Central memory CD8-positive, alpha-beta T cell (primary cell): ENCODE measurements at regions not wholly inside any gene's neighbourhood (a gene's known extent, or its start where the extent isn't known, plus 50 kb on each side); places are given as distances from the start of the nearest gene placed in this dataset.

Source experiments
- ATAC-seq: fragments of 150-1000 bp; cut with Tn5 transposase; replicated peaks from 2 replicates; pipeline ENCODE4 v1.10.0; 2022; ENCODE audit warnings: mild to moderate bottlenecking, moderate FRiP score, moderate number of reproducible peaks; ENCODE audit not compliant: poor library complexity, severe bottlenecking; ENCODE audit errors: extremely low read depth
- DNase-seq, 2 donors: peaks; one replicate each; pipeline ENCODE4 v3.0.0; 2021; ENCODE audit warnings: low spot score in 2 of 2
- H3K27ac Mint-ChIP-seq: one replicate; pipeline ENCODE4 v1.8.0; 2022; ENCODE audit warnings: low read depth, mild to moderate bottlenecking, moderate library complexity, mixed read lengths
- H3K27me3 Mint-ChIP-seq: one replicate; pipeline ENCODE4 v1.8.0; 2022; ENCODE audit warnings: mixed read lengths
- H3K36me3 Mint-ChIP-seq: one replicate; pipeline ENCODE4 v1.8.0; 2022; ENCODE audit warnings: mild to moderate bottlenecking, moderate library complexity, mixed read lengths; ENCODE audit not compliant: insufficient read depth
- H3K4me1 Mint-ChIP-seq: one replicate; pipeline ENCODE4 v1.8.0; 2022; ENCODE audit warnings: mixed read lengths
- H3K4me3 Mint-ChIP-seq: one replicate; pipeline ENCODE4 v1.8.0; 2022; ENCODE audit warnings: mild to moderate bottlenecking, moderate library complexity, mixed read lengths
- H3K9me3 Mint-ChIP-seq: one replicate; pipeline ENCODE4 v1.8.0; 2022; ENCODE audit warnings: mixed read lengths

GRCh38 chr6:104182811-104183210, 676.9 kb downstream of the HACE1 start:
- peaks cover 2% of the 10 kb centered on the region for H3K36me3 Mint-ChIP-seq
- no peaks in the 10 kb centered on the region for H3K4me1 Mint-ChIP-seq
- no peak overlapping the region for H3K27ac Mint-ChIP-seq
- H3K4me3 Mint-ChIP-seq = no peak overlapping the region
- H3K9me3 Mint-ChIP-seq = peaks cover 28% of the 10 kb centered on the region
- no peaks in the 10 kb centered on the region for H3K27me3 Mint-ChIP-seq
- ATAC-seq (no peak), DNase-seq (no peak)

- ATAC-seq (no peak), DNase-seq (no peak)
- no peaks in the 10 kb centered on the region for H3K27me3 Mint-ChIP-seq
- no peaks in the 10 kb centered on the region for H3K4me1 Mint-ChIP-seq
- H3K9me3 Mint-ChIP-seq = peaks cover 11% of the 10 kb centered on the region
- H3K27ac Mint-ChIP-seq = no peak overlapping the region
- H3K4me3 Mint-ChIP-seq = no peak overlapping the region
- no peaks in the 10 kb centered on the region for H3K36me3 Mint-ChIP-seq
These were observed 686.1 kb downstream of the HACE1 start for GRCh38 chr6:104173668-104174067.

GRCh38 chr6:104170401-104170800, 689.3 kb downstream of the HACE1 start:
- Mint-ChIP-seq H3K27ac (no peak overlapping the region), H3K9me3 (peaks cover 12% of the 10 kb centered on the region)
- ATAC-seq = no peak

GRCh38 chr6:104166055-104166668, 693.6 kb downstream of the HACE1 start:
- H3K27me3 Mint-ChIP-seq = no peaks in the 10 kb centered on the region
- DNase-seq (no peak), ATAC-seq (no peak)
- no peaks in the 10 kb centered on the region for H3K36me3 Mint-ChIP-seq
- no peak overlapping the region for H3K4me3 Mint-ChIP-seq
- peaks cover 22% of the 10 kb centered on the region for H3K9me3 Mint-ChIP-seq
- no peak overlapping the region for H3K27ac Mint-ChIP-seq
- no peaks in the 10 kb centered on the region for H3K4me1 Mint-ChIP-seq

More at GRCh38 chr6:104170401-104170800, 689.3 kb downstream of the HACE1 start:
- Mint-ChIP-seq H3K4me3 (no peak overlapping the region), H3K27me3 (no peaks in the 10 kb centered on the region), H3K36me3 (no peaks in the 10 kb centered on the region), H3K4me1 (no peaks in the 10 kb centered on the region)
- DNase-seq = no peak

GRCh38 chr6:104162036-104162669, 697.6 kb downstream of the HACE1 start:
- Mint-ChIP-seq H3K4me1 (no peaks in the 10 kb centered on the region), H3K4me3 (no peak overlapping the region), H3K27ac (no peak overlapping the region), H3K36me3 (no peaks in the 10 kb centered on the region), H3K9me3 (peaks cover 16% of the 10 kb centered on the region), H3K27me3 (no peaks in the 10 kb centered on the region)
- ATAC-seq (no peak), DNase-seq (no peak)

GRCh38 chr6:104159045-104159618, 700.6 kb downstream of the HACE1 start:
- no peaks in the 10 kb centered on the region for H3K4me1 Mint-ChIP-seq
- H3K36me3 Mint-ChIP-seq = no peaks in the 10 kb centered on the region
- H3K4me3 Mint-ChIP-seq = no peak overlapping the region
- no peak overlapping the region for H3K27ac Mint-ChIP-seq
- H3K27me3 Mint-ChIP-seq = no peaks in the 10 kb centered on the region
- ATAC-seq (no peak), DNase-seq (no peak)
- H3K9me3 Mint-ChIP-seq = peaks cover 10% of the 10 kb centered on the region

GRCh38 chr6:104143757-104144156, 716.0 kb downstream of the HACE1 start:
- no peak for ATAC-seq
- Mint-ChIP-seq H3K9me3 (peaks cover 19% of the 10 kb centered on the region), H3K4me3 (no peak overlapping the region), H3K36me3 (no peaks in the 10 kb centered on the region), H3K27ac (no peak overlapping the region), H3K27me3 (no peaks in the 10 kb centered on the region), H3K4me1 (no peaks in the 10 kb centered on the region)
- no peak for DNase-seq

GRCh38 chr6:104134876-104135275, 724.8 kb downstream of the HACE1 start:
- ATAC-seq = no peak
- Mint-ChIP-seq H3K4me1 (no peaks in the 10 kb centered on the region), H3K4me3 (no peak overlapping the region), H3K36me3 (no peaks in the 10 kb centered on the region), H3K27ac (no peak overlapping the region), H3K9me3 (no peaks in the 10 kb centered on the region), H3K27me3 (no peaks in the 10 kb centered on the region)
- DNase-seq = no peak

- no peak overlapping the region for H3K4me3 Mint-ChIP-seq
- no peaks in the 10 kb centered on the region for H3K4me1 Mint-ChIP-seq
- H3K27ac Mint-ChIP-seq = no peak overlapping the region
- H3K9me3 Mint-ChIP-seq = peaks cover 5% of the 10 kb centered on the region
- H3K36me3 Mint-ChIP-seq = peaks cover 2% of the 10 kb centered on the region
- no peaks in the 10 kb centered on the region for H3K27me3 Mint-ChIP-seq
- ATAC-seq (no peak), DNase-seq (no peak)
These were observed 729.4 kb downstream of the HACE1 start for GRCh38 chr6:104130343-104130742.

GRCh38 chr6:104126315-104127005, 733.3 kb downstream of the HACE1 start:
- Mint-ChIP-seq H3K9me3 (peaks cover 13% of the 10 kb centered on the region), H3K27ac (no peak overlapping the region), H3K27me3 (no peaks in the 10 kb centered on the region), H3K4me1 (no peaks in the 10 kb centered on the region), H3K36me3 (peaks cover 2% of the 10 kb centered on the region), H3K4me3 (no peak overlapping the region)
- ATAC-seq = no peak
- no peak for DNase-seq

GRCh38 chr6:104123227-104123626, 736.5 kb downstream of the HACE1 start:
- no peak for ATAC-seq
- DNase-seq = no peak
- no peak overlapping the region for H3K27ac Mint-ChIP-seq
- H3K9me3 Mint-ChIP-seq = peaks cover 8% of the 10 kb centered on the region
- no peak overlapping the region for H3K4me3 Mint-ChIP-seq
- no peaks in the 10 kb centered on the region for H3K4me1 Mint-ChIP-seq
- peaks cover 2% of the 10 kb centered on the region for H3K36me3 Mint-ChIP-seq
- H3K27me3 Mint-ChIP-seq = no peaks in the 10 kb centered on the region

- DNase-seq = no peak
- no peaks in the 10 kb centered on the region for H3K27me3 Mint-ChIP-seq
- H3K27ac Mint-ChIP-seq = no peak overlapping the region
- peaks cover 8% of the 10 kb centered on the region for H3K9me3 Mint-ChIP-seq
- no peaks in the 10 kb centered on the region for H3K36me3 Mint-ChIP-seq
- no peak for ATAC-seq
- H3K4me1 Mint-ChIP-seq = no peaks in the 10 kb centered on the region
- no peak overlapping the region for H3K4me3 Mint-ChIP-seq
These were observed 741.4 kb downstream of the HACE1 start for GRCh38 chr6:104118274-104118673.

- DNase-seq (no peak), ATAC-seq (no peak)
- Mint-ChIP-seq H3K36me3 (no peaks in the 10 kb centered on the region), H3K9me3 (peaks cover 10% of the 10 kb centered on the region), H3K27me3 (no peaks in the 10 kb centered on the region), H3K27ac (no peak overlapping the region), H3K4me1 (no peaks in the 10 kb centered on the region), H3K4me3 (no peak overlapping the region)
These were observed 749.9 kb downstream of the HACE1 start for GRCh38 chr6:104109806-104110205.
